D721Med (cell line): ENCODE measurements at regions not wholly inside any gene's neighbourhood (a gene's known extent, or its start where the extent isn't known, plus 50 kb on each side); places are given as distances from the start of the nearest gene placed in this dataset.
"Not testable (repeated sequence)": the region's sequence is repeated elsewhere in the genome, so short reads cannot be mapped to it uniquely, and the experiment has no call there.

Experiments used
- DNase-seq: peaks from one replicate; pipeline ENCODE4 v3.0.0; 2011; ENCODE audit warnings: low spot score; ENCODE audit not compliant: insufficient read length
- FAIRE-seq: peaks from 2 replicates; lab custom pipeline; 2011; peaks lifted over from hg19 to GRCh38; lab: Jason Lieb, UNC
- TF ChIP-seq, protein P1 (sequence below): IDR thresholded peaks from 2 replicates; pipeline ENCODE4 v1.5.1; 2012; ENCODE audit warnings: mild to moderate bottlenecking, control low read depth; ENCODE audit not compliant: insufficient read depth; ENCODE audit errors: missing control alignments

DNA sequence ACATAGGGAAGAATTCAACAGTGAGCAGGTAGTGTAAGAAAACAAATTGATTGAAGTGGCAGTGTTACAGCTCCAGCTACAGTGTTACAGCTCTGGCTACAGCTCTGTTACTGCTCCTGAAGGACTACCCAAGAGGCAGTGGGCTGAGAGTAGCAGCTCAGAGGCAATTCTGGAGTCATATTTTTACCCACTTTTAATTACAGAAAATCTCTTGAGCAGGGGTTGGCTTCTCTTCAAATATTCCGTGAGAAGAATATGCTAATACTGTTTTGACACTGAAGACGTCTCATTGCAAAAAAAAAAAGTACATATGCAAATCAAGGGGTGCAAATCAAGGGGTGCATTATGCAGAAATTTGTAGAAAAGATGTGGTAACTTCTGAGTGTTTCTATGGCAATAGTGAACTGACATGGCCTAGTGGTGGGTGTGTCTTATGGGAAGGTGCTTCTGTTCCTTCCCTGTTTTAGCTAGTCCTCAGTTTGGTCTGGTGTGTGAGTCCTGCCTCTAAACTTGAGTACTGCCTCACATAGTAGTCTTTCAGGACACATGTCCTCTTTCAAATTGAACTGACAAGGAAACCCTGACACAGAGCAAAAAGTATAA is 630.8 kb upstream of the AMELY start:
- FAIRE-seq (no peak), DNase-seq (no peak)
- TF ChIP-seq, protein P1, sequence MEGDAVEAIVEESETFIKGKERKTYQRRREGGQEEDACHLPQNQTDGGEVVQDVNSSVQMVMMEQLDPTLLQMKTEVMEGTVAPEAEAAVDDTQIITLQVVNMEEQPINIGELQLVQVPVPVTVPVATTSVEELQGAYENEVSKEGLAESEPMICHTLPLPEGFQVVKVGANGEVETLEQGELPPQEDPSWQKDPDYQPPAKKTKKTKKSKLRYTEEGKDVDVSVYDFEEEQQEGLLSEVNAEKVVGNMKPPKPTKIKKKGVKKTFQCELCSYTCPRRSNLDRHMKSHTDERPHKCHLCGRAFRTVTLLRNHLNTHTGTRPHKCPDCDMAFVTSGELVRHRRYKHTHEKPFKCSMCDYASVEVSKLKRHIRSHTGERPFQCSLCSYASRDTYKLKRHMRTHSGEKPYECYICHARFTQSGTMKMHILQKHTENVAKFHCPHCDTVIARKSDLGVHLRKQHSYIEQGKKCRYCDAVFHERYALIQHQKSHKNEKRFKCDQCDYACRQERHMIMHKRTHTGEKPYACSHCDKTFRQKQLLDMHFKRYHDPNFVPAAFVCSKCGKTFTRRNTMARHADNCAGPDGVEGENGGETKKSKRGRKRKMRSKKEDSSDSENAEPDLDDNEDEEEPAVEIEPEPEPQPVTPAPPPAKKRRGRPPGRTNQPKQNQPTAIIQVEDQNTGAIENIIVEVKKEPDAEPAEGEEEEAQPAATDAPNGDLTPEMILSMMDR, result no peak

DNA sequence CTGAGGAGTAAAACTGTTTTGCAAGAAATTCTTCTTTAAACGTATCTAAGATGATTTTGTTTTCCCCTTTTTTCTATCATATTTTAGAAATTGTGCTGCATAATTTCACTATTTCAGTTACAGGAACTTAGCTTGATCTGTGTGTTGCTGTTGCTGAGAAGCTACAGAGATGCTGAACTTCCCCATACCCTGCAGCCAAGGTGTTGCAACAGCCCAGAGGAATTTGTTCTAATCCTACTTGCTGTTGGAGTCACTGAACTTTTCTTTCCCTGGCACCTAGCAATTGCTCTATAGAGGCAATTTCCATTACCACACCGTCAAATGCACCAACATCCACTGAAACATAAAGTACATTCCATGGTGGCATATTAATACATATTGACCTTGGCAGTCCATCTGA is 617.8 kb upstream of the AMELY start:
- FAIRE-seq (no peak), DNase-seq (no peak)
- TF ChIP-seq, protein P1, result no peak

DNA sequence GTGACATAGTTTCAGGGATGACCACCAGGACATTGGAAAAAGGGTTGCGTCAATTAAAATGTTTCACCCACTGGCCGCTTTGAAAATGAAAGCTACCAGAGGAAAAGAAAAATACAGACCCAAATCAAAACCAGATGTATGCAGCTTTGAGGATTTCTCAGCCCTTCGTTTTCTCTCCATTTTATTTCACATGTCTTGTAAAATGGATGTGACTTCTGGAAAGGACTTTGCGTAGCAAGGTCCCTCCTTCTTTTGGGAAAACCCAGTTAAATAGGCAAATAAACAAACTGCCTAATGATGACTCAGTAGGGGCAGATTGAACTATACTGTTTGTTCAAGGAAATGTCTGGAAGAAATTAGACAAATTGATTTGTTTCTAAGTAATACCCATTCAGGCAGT is 616.0 kb upstream of the AMELY start:
- not testable (repeated sequence) for DNase-seq, FAIRE-seq

DNA sequence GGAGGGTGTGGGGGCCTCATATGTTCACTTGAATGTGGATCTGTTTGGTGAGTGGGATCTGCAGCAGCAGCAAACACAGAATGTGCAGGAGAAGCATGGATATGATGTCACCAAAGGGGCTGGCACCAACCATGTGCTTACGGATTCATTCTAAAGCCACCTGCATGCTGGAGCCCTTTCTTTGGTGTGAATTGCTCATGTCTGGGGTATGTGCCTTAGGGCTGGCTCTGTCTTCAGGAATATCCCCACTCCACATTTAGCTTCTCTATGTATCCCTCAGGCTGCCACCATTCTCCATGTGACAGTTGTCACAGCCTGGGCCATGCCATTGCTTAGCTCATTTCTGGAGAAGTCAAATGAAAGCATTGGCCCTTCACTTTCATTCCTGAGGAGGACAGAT is 606.8 kb upstream of the AMELY start:
- FAIRE-seq (no peak), DNase-seq (no peak)
- TF ChIP-seq, protein P1, result no peak

DNA sequence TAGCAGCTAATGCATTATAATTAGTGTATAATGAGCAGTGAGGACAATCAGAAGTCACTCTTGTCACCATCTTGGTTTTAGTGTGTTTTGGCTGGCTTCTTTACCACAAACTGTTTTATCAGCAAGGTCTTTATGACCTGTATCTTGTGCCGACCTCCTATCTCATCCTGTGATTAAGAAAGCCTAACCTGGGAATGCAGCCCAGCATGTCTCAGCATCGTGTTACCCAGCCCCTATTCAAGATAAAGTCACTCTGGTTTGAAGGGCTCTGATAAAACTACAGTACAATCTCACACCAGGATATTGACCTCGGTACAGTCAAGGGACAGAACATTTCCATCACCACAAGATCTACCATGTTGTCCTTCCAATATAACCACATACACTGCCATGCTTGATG is 604.7 kb upstream of the AMELY start:
- TF ChIP-seq, protein P1, result no peak
- no peak for FAIRE-seq
- DNase-seq, result no peak

DNA sequence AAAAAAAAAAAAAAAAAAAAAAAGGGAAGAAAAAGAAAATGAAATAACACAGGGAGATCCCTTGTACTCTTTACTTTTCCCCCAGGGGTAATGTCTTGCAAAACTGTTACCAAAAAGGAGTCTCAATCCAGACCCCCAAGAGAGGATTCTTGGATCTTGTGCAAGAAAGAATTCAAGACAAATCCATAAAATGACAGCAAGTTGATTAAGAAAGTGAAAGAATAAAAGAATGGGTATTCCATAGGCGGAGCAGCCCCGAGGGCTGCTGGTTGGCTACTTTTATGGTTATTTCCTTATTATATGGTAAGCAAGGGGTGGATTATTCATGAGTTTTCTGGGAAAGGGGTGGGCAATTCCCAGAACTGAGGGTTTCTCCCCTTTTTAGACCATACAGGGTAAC is 604.3 kb upstream of the AMELY start:
- DNase-seq, result no peak
- TF ChIP-seq, protein P1, result no peak
- FAIRE-seq, result no peak

DNA sequence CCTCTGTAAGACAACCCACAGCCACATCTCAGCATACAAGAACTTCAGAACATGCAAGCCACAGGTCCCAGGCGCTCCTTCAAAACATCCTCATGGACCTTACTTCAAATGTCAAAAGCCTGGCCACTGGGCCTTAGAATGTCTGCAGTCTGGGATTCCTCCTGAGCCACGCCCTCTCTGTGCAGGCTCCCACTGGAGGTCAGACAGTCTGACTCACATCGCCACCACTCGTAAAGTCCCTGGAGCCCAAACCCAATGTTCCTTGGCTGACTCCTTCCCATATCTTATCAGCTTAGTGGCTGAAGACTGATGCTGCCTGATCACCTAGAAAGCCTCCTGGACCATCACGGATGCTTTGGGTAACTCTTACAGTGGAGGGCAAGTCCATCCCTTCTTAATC is 591.3 kb upstream of the AMELY start:
- FAIRE-seq (no peak), DNase-seq (no peak)
- TF ChIP-seq, protein P1, result no peak

DNA sequence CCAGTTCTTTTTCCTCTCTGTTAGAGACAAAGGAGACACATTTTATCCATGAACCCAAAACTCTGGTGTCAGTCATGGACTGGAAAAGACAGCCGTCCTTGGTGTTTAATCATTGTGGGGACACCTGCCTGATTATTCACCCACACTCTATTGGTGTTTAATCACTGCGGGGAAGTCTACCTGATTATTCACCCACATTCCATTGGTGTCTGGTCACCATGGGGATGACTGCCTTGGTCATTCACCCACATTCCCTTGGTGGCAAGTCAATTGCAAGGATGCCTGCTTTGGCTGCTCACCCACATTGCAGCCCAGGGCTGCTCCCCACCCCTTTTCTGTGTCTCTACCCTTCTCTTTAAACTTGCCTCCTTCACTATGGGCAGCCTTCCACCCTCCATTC is 589.7 kb upstream of the AMELY start:
- FAIRE-seq (no peak), DNase-seq (no peak)

More for the DNA sequence above, 589.7 kb upstream of the AMELY start:
- TF ChIP-seq, protein P1, result no peak
